CMK (cell line): ENCODE measurements at regions not wholly inside any gene's neighbourhood (a gene's known extent, or its start where the extent isn't known, plus 50 kb on each side); places are given as distances from the start of the nearest gene placed in this dataset.

Experiments used
- DNase-seq: peaks from one replicate; pipeline ENCODE4 v3.0.0-alpha.2; 2010; ENCODE audit warnings: low read depth

DNA sequence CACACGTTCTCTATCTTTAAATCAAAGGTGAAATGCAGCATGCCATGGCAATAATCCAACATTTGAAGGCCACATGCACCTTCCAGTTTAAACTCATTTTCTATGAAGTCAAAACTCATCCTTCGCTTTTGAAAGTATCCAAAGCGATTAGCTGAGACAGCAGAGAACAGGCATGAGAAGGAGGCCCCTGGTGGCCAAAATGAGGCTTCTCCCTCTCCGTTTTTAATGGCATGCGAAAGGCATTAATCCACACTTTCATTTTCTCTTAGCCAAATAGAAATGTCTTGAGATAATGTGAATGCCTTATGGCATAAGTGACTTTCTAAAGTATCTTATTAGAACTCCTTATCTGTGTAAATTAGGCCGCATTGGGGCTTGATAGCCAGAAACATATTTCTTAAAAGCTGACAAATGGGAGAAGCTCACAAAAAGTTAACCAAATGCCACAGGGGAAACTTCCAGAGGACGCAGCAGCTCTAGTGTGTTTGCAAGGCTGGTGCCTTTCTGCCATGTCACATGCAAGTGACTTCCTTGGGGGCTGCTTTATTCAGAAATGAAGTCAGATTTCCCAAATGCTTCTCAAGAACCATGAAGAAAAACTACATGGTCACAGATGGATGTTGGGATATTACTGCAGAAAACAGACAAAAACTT lies 1189.6 kb downstream of the SORCS1 start:
- DNase-seq, result no peak

DNA sequence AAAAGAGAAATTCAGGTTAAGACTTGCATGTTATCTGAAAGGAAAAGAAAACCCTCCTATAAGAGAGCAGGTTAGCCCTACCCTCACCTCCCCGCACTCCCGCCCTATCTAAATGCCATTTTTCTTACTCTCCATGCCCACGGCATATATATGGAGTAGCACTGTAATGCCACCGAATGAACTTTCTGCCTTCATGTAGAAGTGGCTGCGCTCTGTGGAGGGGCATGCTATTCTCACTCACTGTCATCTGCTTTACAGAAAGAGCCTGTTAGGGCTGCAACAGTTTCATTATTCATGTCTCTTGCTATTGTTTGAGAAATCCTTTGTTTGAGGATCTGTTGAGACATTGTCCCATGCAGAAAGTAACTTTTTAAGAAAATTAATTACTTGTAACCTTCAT lies 1190.6 kb downstream of the SORCS1 start:
- no peak for DNase-seq

DNA sequence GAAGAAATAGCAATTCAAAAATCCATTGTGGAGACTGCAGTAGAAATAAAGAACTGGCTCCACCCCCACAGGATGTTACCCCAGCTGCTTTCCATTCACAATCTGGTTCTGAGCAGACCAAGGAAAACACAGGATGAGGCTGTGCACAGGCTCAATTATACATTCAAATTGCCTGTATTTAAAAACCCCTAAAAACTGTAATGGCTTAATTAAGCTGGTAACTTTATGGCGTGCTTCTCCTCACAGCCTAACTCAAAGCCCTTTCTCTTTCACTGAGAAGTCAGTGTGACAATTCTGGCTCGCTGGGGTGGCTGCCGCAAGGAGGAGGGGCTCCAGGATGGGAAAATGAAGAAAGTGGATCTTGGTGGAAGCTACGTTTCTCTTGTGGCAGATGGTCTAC lies 1191.1 kb downstream of the SORCS1 start:
- DNase-seq, result no peak

DNA sequence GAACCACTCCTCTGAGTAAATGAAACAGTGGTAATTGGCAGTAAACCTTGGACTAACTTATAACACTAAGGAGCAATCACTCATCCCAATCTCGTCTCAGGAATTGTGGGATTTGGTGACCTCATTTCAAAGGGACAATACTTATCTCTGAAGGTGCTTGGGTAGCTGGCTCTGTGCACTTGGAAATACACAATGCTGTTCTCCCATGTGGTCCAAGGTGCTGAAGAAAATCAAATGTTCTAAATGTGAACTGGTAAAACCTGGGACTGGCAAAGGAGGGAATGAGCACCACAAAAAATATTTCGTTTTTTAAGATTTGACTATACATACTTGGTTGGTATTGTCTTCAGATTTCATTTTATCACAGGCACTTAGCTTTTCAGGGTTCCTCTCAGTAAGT lies 1193.0 kb downstream of the SORCS1 start:
- no peak for DNase-seq

DNA sequence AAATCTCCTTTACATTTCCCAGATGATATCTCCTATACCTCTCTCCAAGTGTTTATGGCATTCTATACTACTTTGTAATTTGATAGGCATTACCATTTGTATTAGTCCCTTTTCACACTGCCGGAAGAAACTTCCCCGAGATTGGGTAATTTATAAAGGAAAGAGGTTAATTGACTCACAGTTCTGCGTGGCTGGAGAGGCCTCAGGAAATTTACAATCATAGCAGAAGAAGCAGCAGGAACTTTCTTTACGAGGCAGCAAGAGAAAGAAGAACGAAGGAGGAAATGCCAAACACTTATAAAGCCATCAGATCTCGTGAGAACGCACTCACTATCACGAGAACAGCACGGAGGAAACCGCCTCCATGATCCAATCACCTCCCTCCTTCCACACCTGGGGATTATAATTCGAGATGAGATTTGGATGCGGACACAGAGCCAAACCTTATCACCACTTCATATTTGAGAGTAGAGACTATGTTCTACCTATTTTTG lies 1194.6 kb downstream of the SORCS1 start:
- DNase-seq, result no peak

DNA sequence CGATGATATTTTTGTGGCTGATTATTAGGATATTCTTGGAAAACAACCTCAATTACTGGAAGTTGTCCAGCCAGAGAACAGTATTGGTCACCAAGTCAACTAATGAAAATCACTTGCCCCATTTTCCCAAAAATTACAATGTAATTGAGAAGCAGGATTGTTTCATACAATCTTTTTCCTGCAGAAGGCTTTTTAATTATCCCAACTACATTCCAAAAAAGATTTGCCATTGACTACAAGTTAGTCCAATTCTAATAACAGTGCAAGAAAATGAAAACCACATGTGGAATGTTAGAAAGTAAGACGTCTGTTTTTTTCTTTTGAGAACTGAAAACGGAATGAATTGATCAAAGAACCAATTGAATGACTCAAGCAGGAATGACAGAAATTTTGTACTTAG lies 1195.8 kb downstream of the SORCS1 start:
- DNase-seq, result no peak

DNA sequence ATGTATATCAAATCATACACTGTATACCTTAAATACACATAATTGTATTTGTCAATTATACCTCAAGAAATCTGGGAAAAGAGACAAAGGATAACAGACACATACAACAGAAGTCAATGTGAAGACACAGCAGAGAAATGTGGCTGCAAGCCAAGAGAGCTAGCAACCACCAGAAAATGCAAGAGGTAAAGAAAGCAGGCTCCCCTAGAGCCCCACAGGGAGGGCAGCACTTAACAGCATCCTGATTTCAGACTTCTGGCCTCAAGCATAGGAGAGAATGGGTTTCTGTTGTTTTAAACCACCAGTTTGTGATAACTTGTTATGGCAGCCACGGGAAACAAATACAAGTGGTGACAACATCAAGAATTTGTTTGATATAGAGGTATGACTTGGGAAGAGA lies 1197.2 kb downstream of the SORCS1 start:
- no peak for DNase-seq

DNA sequence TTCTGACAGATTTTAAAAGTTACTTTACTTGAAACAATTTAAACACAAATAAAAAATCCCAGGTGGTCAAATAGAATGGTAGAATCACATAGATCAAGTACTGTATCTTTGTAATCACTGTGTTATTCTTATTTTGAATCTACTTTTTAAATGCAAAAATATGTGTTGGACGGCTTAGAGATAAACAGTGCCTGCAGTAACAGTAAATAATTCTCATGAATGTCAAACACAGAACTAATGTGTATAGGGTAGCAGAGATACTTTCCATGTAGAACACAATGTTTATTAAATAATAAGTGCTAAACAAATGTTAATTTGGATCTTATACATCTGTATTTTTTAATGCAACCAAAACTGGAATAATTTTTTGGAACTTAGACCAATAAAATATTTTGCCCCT lies 1199.4 kb downstream of the SORCS1 start:
- no peak for DNase-seq

DNA sequence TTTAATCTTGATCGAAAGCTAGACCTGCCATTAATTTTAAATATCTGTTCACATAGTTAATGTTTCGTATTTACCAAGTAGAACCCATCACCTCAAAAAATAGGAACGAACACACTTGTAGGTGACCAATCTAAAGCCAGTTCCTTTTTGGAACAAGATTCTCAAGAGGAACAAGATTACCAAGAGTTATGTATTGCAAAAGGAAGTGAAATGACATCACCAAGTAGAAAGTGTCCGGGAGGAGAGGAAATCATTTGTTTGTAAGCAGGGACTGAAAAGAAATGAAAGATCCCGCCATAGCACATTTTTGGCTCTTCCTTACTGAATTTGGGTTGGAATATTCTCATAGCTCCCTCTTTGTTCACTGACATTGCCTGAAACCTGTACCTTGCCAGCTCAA lies 1200.5 kb downstream of the SORCS1 start:
- DNase-seq, result no peak

DNA sequence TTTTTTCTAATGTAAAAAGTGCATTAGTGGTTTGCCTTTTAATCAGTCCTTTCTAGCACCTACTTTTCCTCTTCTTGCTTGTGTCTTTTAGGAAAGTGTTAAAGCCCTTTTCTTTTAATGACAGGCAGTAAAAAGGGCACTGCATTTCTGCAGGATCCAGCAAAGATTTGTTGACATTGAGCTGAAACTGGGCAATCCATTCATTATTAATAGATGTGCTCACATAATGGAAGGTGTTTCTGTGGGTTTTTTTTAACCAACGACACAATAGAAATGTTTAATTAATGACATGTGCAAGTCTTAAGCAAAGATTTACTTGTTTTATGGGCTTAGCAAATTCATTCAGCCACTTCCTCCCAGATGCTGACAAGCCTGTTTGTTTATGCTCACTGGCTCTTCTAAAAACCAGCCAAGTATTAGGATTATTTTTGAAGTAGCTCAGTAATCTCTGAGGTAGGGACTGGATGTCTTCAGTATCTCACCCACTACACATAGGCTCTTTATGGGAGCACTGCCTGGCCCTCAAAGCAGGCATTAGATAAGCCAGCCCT lies 1201.1 kb downstream of the SORCS1 start:
- no peak for DNase-seq

DNA sequence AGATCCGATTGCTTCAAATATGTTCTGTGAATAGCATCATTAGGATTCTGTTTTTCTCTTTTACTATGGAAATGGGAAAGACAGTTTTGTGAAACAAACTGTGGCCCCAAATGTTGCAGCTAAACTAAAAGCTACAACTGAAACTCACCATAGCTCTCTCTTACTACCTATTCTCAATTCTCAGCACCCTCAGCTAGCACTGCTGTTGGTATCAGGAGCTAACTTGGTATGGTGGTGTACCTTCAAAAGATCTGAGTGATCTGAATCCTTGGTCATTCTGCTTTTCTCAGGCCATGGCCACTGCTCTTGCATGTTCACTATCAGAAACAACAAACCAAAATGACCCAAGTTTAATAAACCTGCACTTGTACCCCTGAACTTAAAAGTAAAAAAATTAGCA lies 1208.0 kb downstream of the SORCS1 start:
- DNase-seq, result no peak

DNA sequence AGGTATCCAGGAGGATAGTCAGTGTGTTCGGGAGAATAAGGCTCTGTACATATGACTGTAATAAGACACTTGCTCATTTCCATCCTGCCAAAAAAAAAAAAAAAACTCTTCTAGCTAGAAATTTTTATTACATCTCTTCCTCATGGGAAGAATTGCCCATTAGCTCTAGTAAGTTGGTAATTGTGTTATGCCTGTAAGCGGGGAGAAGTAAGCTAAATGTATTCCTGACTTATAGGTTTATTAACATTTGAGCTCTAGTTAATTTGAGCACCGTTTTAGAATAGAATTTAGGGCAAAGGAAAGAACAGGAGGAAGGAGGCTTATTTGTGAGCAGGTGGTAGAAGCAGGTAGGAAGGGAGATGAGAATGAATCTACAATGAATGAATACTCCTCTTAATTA lies 1210.6 kb downstream of the SORCS1 start:
- no peak for DNase-seq

DNA sequence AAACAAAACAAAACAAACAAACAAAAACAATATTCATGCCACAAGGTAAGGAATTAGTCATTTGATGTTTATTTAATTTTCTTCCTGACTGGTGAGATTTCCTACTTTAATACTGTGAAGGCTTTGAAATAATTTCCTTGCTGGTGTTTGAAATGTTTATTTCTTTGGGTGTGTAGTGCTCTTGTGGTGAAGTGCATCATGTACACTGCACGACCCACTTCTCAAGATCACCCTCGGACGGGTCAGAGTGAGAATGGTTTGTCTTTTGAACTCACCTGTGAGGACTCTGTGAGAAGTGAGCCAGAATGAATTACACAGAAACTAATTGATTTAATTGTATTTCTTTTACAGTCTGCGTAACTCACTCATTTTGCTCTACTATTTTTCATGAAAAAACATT lies 1211.5 kb downstream of the SORCS1 start:
- DNase-seq, result no peak

DNA sequence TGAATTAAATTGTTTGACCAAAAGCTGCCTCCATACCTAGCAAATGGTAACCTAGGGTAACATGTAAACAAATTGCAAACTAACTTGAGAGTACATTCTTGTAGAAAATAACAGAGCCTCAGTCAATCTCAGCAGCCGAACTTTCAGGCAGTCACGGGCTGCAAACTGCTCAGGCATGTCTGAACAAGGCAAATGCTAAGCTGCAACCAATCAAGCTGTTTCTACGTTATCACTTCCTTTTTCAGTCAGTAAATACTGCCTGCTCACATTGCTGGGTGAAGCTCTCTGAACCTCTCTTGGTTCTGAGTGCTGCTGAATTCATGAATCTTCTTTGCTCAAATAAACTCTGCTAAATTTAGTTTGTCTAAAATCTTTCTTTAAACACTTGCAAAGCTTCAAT lies 1212.4 kb downstream of the SORCS1 start:
- DNase-seq, result no peak

DNA sequence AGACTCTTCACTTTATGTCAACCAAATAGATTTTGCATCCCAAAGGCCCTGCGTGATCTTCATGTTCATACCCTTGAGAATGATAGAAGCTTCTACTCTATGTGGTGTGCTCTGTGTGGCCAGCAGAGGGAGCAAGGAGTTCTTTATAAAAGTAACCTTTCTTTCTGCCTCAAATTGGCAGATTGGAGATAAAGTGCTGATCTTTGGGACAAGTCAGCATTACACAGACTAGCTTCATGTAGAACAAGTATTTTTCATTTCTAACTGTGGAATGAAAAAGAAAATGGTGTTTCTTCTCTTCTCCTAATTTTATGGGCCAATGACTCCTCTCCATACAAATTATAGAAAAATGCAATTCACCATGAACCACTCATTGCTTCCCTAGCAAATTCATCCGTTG lies 1214.1 kb downstream of the SORCS1 start:
- DNase-seq, result peak; percentile 8

DNA sequence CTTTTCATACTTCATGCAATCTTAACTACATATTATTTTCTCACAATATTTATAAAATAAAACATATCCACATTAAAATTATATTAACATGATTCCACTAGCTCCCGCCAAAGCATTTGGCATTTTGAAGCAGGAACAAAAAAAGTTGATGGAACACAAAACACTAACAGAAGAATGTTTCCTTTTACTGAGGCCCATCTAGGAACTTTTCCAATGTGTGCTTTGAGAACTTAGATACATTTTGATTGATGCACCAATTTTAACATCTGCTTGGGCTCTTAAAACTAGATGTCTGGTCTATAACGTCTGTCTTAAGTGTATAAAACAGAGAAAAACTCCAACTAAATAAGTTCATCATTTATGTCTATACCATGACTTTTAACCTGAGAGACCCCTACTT lies 1214.8 kb downstream of the SORCS1 start:
- no peak for DNase-seq

DNA sequence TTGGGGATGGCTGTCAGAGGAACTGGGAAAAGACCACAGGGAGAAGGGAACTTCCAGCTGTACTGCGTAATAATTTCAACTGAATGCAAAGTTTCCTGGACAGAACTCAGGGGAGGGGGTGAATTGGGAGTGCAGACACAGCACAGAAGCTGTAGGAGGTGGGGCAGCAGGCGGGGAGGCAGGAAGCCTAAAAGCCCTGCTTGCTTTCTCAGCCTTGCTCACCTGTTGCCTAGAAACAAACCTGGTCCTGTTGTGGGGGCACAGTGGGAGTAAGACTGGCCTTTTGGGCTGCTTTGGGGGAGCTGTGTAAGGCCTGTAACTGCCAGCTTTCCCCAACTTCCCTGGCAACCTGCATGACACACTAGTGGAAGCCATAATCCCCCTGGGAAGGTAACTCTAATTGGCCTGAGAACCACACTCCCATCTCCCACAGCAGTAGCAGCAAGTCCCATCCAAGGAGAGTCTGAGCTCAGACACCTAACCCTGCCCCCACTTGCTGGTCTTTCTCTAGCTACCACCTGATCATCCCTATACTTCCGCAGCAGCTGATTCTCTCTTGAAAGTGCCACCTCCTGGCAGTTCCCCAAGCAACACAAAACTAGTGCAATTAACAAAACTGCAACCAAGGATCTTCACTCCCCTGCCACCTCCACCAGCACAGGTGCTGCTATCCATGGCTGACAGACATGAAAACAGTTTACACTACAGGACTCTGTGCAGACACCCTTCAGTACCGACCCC lies 1239.3 kb downstream of the SORCS1 start:
- no peak for DNase-seq

DNA sequence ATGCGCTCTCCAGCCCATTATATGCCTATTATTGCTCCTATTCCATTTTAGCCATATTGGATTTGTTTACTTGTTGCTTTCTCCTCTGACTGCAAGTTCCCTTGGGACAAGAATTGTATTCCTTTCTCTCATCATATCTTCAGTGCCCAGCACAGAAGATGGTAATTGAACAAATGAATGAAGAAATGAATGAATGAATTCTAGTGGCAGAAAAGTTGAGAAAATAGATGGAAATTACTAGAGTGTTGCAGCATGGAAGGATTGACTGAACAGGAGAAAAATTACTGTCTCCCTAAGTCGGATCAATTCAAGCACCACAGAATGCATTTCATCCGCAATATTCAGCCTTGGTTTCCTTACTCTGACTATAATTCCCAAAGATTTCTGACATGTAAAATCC lies 1243.2 kb downstream of the SORCS1 start:
- DNase-seq, result no peak

DNA sequence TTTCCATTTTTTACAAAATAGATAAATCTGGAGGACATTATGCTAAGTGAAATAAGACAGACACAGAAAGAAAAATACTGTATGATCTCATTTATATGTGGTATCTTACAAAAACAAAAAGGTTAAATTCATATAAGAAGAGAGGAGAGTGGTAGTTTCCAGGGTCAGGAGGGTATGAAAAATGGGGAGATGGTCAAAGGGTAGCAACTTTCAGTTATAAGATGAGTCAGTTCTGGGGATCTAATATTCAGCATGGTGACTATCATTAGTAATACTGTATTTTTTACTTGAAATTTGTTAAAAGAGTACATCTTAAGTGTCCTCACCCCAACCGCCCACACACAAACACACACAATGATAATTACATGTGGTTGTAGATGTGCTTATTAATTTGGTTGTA lies 1250.1 kb downstream of the SORCS1 start:
- DNase-seq, result no peak

DNA sequence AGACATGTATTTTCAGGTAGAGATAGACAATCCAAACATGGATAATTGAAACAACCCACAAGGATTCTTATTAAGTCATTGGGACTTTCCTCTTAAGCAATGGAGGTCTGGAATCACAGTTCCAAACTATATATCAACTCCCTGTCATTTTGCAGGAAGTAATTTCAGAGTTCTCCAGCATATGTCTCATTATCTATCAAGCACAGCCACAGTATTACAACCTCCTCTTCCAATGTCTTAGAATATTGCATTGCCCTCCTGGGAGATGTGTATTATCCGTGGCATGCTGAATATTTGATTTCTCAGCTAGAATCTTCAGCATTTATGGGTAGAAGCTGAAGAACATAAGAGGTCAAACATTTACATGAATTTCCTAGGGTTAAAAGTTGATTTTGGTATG lies 1255.8 kb downstream of the SORCS1 start:
- no peak for DNase-seq

DNA sequence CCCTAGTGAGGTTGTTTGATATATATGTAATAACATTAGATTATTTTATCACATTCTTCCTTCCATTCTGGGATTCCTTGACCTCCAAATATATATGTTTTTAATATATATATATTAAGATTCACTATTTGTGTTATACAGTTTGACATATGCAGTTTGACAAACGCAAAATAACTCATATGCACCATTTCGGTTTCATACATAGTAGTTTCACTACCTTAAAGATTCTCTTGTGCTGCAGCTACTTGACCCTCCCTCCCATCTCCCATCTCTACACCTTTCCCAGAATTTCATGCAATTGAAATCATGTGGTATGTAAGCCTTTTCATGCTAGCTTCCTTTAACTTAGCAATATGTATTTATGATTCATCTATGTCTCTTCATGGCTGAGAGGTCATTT lies 1244.4 kb downstream of the SORCS3 start:
- no peak for DNase-seq

DNA sequence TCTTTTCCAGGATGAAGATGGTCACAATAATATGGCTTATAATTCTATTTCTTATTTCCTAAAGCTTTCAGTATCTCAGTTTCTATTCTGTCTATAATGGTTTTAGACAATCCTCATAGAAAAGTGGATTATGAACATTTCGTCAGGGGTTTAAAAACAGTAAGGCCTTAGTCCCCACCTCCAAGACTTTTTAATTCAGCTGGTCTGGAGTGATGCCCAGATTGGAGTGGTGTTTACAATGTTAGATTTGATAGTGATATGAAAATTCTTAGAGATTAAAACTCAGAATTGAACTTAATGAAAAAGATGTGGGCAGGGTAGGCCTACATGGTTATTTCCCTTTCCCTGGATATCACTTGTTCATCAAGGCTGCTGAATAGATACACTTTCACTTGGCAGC lies 1238.3 kb downstream of the SORCS3 start:
- no peak for DNase-seq

DNA sequence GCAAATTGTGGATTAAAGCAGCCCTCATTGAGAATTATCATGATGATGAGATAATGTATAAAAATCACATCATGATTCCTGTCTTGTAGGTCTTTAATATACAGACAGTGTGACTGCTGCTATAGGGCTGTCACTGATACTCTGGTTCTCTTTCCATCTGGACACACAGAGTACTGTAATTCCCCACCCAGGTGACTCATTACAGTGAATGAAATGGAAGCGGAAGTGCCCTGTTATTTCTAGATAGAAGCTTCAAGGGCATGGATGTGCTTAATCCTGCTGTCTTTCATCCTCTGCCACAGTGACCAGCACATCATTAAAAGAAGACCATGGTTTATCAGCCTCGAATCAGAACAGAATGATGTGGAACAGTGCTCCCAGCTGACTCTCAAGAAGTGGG lies 1234.0 kb downstream of the SORCS3 start:
- no peak for DNase-seq

DNA sequence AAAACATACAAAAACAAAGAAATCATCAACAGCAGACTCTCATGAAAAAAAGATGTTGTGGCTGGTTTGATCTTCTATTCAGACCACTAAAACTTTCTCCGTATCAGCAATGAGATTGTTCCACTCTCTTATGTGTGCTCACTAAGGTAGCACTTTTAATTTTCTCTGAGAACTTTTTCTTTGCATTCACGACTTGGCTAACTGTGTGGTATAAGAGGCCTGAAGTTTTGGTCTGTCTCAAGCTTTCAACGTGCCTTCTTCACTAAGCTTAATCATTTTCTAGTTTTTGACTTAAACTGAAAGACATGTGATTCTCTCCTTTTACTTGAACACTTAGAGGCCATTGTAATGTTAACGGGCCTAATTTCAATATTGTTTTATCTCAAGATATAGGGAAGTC lies 1231.6 kb downstream of the SORCS3 start:
- DNase-seq, result no peak
